ENCODE measurements at regions not wholly inside any gene's neighbourhood (a gene's known extent, or its start where the extent isn't known, plus 50 kb on each side); places are given as distances from the start of the nearest gene placed in this dataset.
"Not testable (repeated sequence)": the region's sequence is repeated elsewhere in the genome, so short reads cannot be mapped to it uniquely, and the experiment has no call there.

GRCh38 chr6:12480379-12480778, 190.2 kb downstream of the EDN1 start:
- no peak for DNase-seq

- no peak for DNase-seq
These were observed 191.1 kb downstream of the EDN1 start for GRCh38 chr6:12481292-12481691.

GRCh38 chr6:12481850-12482249, 191.7 kb downstream of the EDN1 start:
- DNase-seq: no peak

GRCh38 chr6:12482386-12483375, 192.5 kb downstream of the EDN1 start:
- no peak for DNase-seq

- no peak for DNase-seq
These were observed 193.6 kb downstream of the EDN1 start for GRCh38 chr6:12483712-12484111.

- DNase-seq: no peak
These were observed 194.4 kb downstream of the EDN1 start for GRCh38 chr6:12484519-12484918.

GRCh38 chr6:12485226-12485764, 195.1 kb downstream of the EDN1 start:
- DNase-seq: no peak

- no peak for DNase-seq
These were observed 195.7 kb downstream of the EDN1 start for GRCh38 chr6:12485837-12486236.

- DNase-seq: no peak
These were observed 200.3 kb downstream of the EDN1 start for GRCh38 chr6:12490351-12490903.

GRCh38 chr6:12490904-12491571, 200.9 kb downstream of the EDN1 start:
- no peak for DNase-seq

- DNase-seq: not testable (repeated sequence)
These were observed 202.8 kb downstream of the EDN1 start for GRCh38 chr6:12492929-12493328.

GRCh38 chr6:12493446-12493845, 203.3 kb downstream of the EDN1 start:
- DNase-seq: no peak

GRCh38 chr6:12494161-12494560, 204.0 kb downstream of the EDN1 start:
- DNase-seq: no peak

- no peak for DNase-seq
These were observed 211.8 kb downstream of the EDN1 start for GRCh38 chr6:12501990-12502389.

- DNase-seq: no peak
These were observed 212.1 kb upstream of the PHACTR1 start for GRCh38 chr6:12504325-12504966.

- no peak for DNase-seq
These were observed 211.1 kb upstream of the PHACTR1 start for GRCh38 chr6:12505486-12505885.

GRCh38 chr6:12506159-12506558, 210.4 kb upstream of the PHACTR1 start:
- no peak for DNase-seq

- no peak for DNase-seq
These were observed 208.9 kb upstream of the PHACTR1 start for GRCh38 chr6:12507636-12508035.

GRCh38 chr6:12508553-12508952, 208.0 kb upstream of the PHACTR1 start:
- no peak for DNase-seq

- no peak for DNase-seq
These were observed 207.5 kb upstream of the PHACTR1 start for GRCh38 chr6:12509060-12509459.

GRCh38 chr6:12516070-12516469, 200.5 kb upstream of the PHACTR1 start:
- DNase-seq: no peak

GRCh38 chr6:12522347-12522746, 194.2 kb upstream of the PHACTR1 start:
- no peak for DNase-seq

- no peak for DNase-seq
These were observed 192.8 kb upstream of the PHACTR1 start for GRCh38 chr6:12523726-12524125.
